HEK293T (cell line): ENCODE measurements at regions not wholly inside any gene's neighbourhood (a gene's known extent, or its start where the extent isn't known, plus 50 kb on each side); places are given as distances from the start of the nearest gene placed in this dataset.

ENCODE experiments used
- BHLHE40 ChIP-seq: fragments of 450-650 bp; IDR thresholded peaks from 2 replicates; pipeline ENCODE4 v1.6.1; 2016; ENCODE audit warnings: mild to moderate bottlenecking, moderate library complexity, borderline replicate concordance
- FOXA1 ChIP-seq: fragments of 450-650 bp; IDR thresholded peaks from 2 replicates; pipeline ENCODE4 v1.6.1; 2016; ENCODE audit warnings: mild to moderate bottlenecking
- FOXM1 ChIP-seq: fragments of 450-650 bp; IDR thresholded peaks from 2 replicates; pipeline ENCODE4 v1.6.1; 2017; ENCODE audit warnings: mild to moderate bottlenecking, borderline replicate concordance
- SUZ12 ChIP-seq: fragments of 450-650 bp; IDR thresholded peaks from 2 replicates; pipeline ENCODE4 v1.6.1; 2016; ENCODE audit warnings: mild to moderate bottlenecking

GRCh38 chr9:129457325-129457779 is 163.5 kb downstream of the C9orf50 start:
- TF ChIP-seq FOXA1 (no peak), BHLHE40 (no peak), FOXM1 (no peak), SUZ12 (no peak)
